H9 (cell line): ENCODE measurements at regions not wholly inside any gene's neighbourhood (a gene's known extent, or its start where the extent isn't known, plus 50 kb on each side); places are given as distances from the start of the nearest gene placed in this dataset.

Source experiments
- DNase-seq: peaks from one replicate; pipeline ENCODE4 v3.0.0-alpha.2; 2017
- H2AFZ ChIP-seq: one replicate; pipeline ENCODE4 v1.6.1; 2013; ENCODE audit warnings: mild to moderate bottlenecking, low read length, control low read depth, moderate library complexity
- H2AK5ac ChIP-seq: 2 replicates; pipeline ENCODE4 v1.6.1; 2013; ENCODE audit warnings: low read length, control low read depth, mixed read lengths; ENCODE audit not compliant: insufficient read length
- H2BK120ac ChIP-seq: one replicate; pipeline ENCODE4 v1.6.1; 2013; ENCODE audit warnings: low read depth, mild to moderate bottlenecking, low read length, control low read depth, inconsistent platforms; ENCODE audit not compliant: poor library complexity, severe bottlenecking
- H2BK12ac ChIP-seq: 2 replicates; pipeline ENCODE4 v1.6.1; 2013; ENCODE audit warnings: low read length, control low read depth, mixed read lengths, low read depth; ENCODE audit not compliant: insufficient read length
- H2BK15ac ChIP-seq: 2 replicates; pipeline ENCODE4 v1.6.1; 2013; ENCODE audit warnings: low read depth, low read length, control low read depth
- H2BK20ac ChIP-seq: one replicate; pipeline ENCODE4 v1.6.1; 2013; ENCODE audit warnings: low read depth, mild to moderate bottlenecking, low read length, control low read depth, inconsistent platforms; ENCODE audit not compliant: poor library complexity, severe bottlenecking
- H2BK5ac ChIP-seq: 2 replicates; pipeline ENCODE4 v1.6.1; 2013; ENCODE audit warnings: low read length, control low read depth, mixed read lengths; ENCODE audit not compliant: insufficient read length
- H3K14ac ChIP-seq: 2 replicates; pipeline ENCODE4 v1.6.1; 2013; ENCODE audit warnings: low read length, control low read depth; ENCODE audit not compliant: insufficient read depth
- H3K18ac ChIP-seq: 2 replicates; pipeline ENCODE4 v1.6.1; 2013; ENCODE audit warnings: low read depth, mild to moderate bottlenecking, mixed read lengths, low read length, control low read depth; ENCODE audit not compliant: insufficient read length
- H3K23ac ChIP-seq: 2 replicates; pipeline ENCODE4 v1.6.1; 2013; ENCODE audit warnings: low read length, control low read depth, mixed read lengths, low read depth; ENCODE audit not compliant: insufficient read length
- H3K23me2 ChIP-seq: 2 replicates; pipeline ENCODE4 v1.6.1; 2013; ENCODE audit warnings: low read depth, mild to moderate bottlenecking, mixed read lengths, low read length, control low read depth; ENCODE audit not compliant: insufficient read length, poor library complexity, severe bottlenecking
- H3K27ac ChIP-seq: 2 replicates; pipeline ENCODE4 v1.5.1; 2013; ENCODE audit warnings: low read length, control low read depth, mixed read lengths, low read depth; ENCODE audit not compliant: insufficient read length
- H3K27me3 ChIP-seq: 2 replicates; pipeline ENCODE4 v1.6.1; 2013; ENCODE audit warnings: low read length, control low read depth, inconsistent platforms; ENCODE audit not compliant: insufficient read depth
- H3K4ac ChIP-seq: 2 replicates; pipeline ENCODE4 v1.6.1; 2013; ENCODE audit warnings: low read depth, mild to moderate bottlenecking, control low read depth, inconsistent platforms, low read length, moderate library complexity
- H3K4me1 ChIP-seq: 2 replicates; pipeline ENCODE4 v1.6.1; 2013; ENCODE audit warnings: low read length, control low read depth, inconsistent platforms; ENCODE audit not compliant: insufficient read depth
- H3K4me2 ChIP-seq: 2 replicates; pipeline ENCODE4 v1.6.1; 2013; ENCODE audit warnings: low read length, control low read depth, mixed read lengths; ENCODE audit not compliant: insufficient read length, insufficient read depth
- H3K56ac ChIP-seq: 2 replicates; pipeline ENCODE4 v1.6.1; 2013; ENCODE audit warnings: low read depth, mild to moderate bottlenecking, mixed read lengths, low read length, control low read depth; ENCODE audit not compliant: insufficient read length
- H3K79me1 ChIP-seq: 2 replicates; pipeline ENCODE4 v1.6.1; 2013; ENCODE audit warnings: low read depth, mild to moderate bottlenecking, moderate library complexity, low read length, control low read depth, inconsistent platforms; ENCODE audit not compliant: insufficient read depth, poor library complexity, severe bottlenecking
- H3K79me2 ChIP-seq: 2 replicates; pipeline ENCODE4 v1.6.1; 2013; ENCODE audit warnings: low read length, control low read depth, inconsistent platforms; ENCODE audit not compliant: insufficient read depth
- H3K9ac ChIP-seq: 2 replicates; pipeline ENCODE4 v1.6.1; 2013; ENCODE audit warnings: low read length, control low read depth, mixed read lengths; ENCODE audit not compliant: insufficient read length; ENCODE audit errors: extremely low read depth
- H3K9me3 ChIP-seq: one replicate; pipeline ENCODE4 v1.6.1; 2013; ENCODE audit warnings: low read depth, low read length, inconsistent platforms; ENCODE audit not compliant: control insufficient read depth
- H3T11ph ChIP-seq: one replicate; pipeline ENCODE4 v1.6.1; 2013; ENCODE audit warnings: mild to moderate bottlenecking, low read length, control low read depth, inconsistent platforms
- H4K20me1 ChIP-seq: one replicate; pipeline ENCODE4 v1.6.1; 2013; ENCODE audit not compliant: control insufficient read depth, insufficient read length, insufficient read depth
- H4K5ac ChIP-seq: 2 replicates; pipeline ENCODE4 v1.6.1; 2013; ENCODE audit warnings: low read depth, mild to moderate bottlenecking, mixed read lengths, low read length, control low read depth; ENCODE audit not compliant: insufficient read length
- H4K8ac ChIP-seq: replicated peaks from 2 replicates; pipeline ENCODE4 v1.6.1; 2013; ENCODE audit warnings: low read length, control low read depth, mixed read lengths, low read depth; ENCODE audit not compliant: insufficient read length
- H4K91ac ChIP-seq: 2 replicates; pipeline ENCODE4 v1.6.1; 2013; ENCODE audit warnings: low read depth, mild to moderate bottlenecking, moderate library complexity, mixed read lengths, low read length, control low read depth; ENCODE audit not compliant: insufficient read length
- H3K27ac Mint-ChIP-seq, 3 experiments: 2 replicates in 2 of 3; 3 replicates in 1 of 3; pipeline ENCODE4 v1.8.0; 2020 to 2021; ENCODE audit warnings: mixed read lengths in 3 of 3, mild to moderate bottlenecking in 1 of 3, moderate library complexity in 1 of 3
- H3K27me3 Mint-ChIP-seq: 2 replicates; pipeline ENCODE4 v1.8.0; 2021; ENCODE audit warnings: low read depth, mild to moderate bottlenecking, moderate library complexity, mixed read lengths
- H3K36me3 Mint-ChIP-seq, 3 experiments: 2 replicates in 2 of 3; 3 replicates in 1 of 3; pipeline ENCODE4 v1.8.0; 2020 to 2021; ENCODE audit warnings: low read depth in 3 of 3, mixed read lengths in 3 of 3; ENCODE audit not compliant: insufficient read depth in 1 of 3
- H3K4me1 Mint-ChIP-seq, 2 experiments: 2 replicates each; pipeline ENCODE4 v1.8.0; 2020; ENCODE audit warnings: mixed read lengths in 2 of 2
- H3K4me3 Mint-ChIP-seq, 2 experiments: 2 replicates in 1 of 2; 3 replicates in 1 of 2; pipeline ENCODE4 v1.8.0; 2020 to 2021; ENCODE audit warnings: mild to moderate bottlenecking in 2 of 2, mixed read lengths in 2 of 2, moderate library complexity in 1 of 2
- H3K9me3 Mint-ChIP-seq, 2 experiments: 2 replicates in 1 of 2; 3 replicates in 1 of 2; pipeline ENCODE4 v1.8.0; 2020; ENCODE audit warnings: mild to moderate bottlenecking in 2 of 2, mixed read lengths in 2 of 2, moderate library complexity in 1 of 2
- WGBS: extraction: QIAGEN DNeasy Blood & Tissue Kit; methylation state at CpG from one replicate; pipeline ENCODE4 v1.1.7; 2013; ENCODE audit warnings: missing lambda C conversion rate, low lambda C conversion rate, mixed read lengths; ENCODE audit not compliant: insufficient read length; ENCODE audit errors: extremely low coverage; 5-methylcytosine and 5-hydroxymethylcytosine counted together
- TF ChIP-seq, protein P1 (sequence below): fragments of 200-600 bp; sonication (generic); conservative IDR thresholded peaks from 3 replicates; pipeline ENCODE4 v1.8.0; 2021; ENCODE audit warnings: antibody characterized with exemption, mild to moderate bottlenecking

DNA sequence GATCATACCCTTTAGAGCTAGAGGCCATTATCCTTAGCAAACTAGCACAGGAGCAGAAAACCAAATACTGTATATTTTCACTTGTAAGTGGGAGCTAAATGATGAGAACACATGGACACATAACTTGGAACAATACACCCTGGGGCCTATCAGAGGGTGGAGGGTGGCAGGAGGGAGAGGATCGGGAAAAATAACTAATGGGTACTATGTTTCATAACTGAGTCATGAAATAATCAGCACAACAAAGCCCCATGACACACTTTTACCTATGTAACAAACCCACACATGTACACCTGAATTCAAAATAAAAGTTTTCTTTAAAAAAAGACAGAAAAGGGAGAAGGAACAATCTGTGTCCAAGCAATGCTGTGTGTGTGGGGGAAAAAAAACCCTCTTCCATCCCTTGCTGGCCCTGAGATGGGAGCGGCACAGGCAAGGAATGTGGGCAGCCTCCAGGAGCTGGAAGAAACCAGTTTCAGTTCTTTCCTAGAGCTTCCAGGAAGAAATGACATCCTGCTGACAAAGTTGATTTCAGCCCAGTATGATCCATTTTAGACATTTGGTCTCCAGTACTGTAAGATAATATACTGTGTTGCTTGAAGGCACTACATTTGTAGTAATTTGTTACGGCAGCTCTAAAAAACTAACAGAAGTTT lies 458.7 kb upstream of the CNTNAP5 start:
- no peaks in the 10 kb centered on the region for H3K27me3 Mint-ChIP-seq
- Histone ChIP-seq H3K9me3 (no peaks in the 10 kb centered on the region), H4K20me1 (no peaks in the 10 kb centered on the region), H3K18ac (no peak overlapping the region), H2BK20ac (no peak overlapping the region), H3K14ac (no peak overlapping the region), H4K8ac (no peak overlapping the region), H3T11ph (no peak overlapping the region), H3K9ac (no peak overlapping the region), H3K27ac (no peak overlapping the region), H3K4ac (no peak overlapping the region), H3K23ac (no peak overlapping the region), H3K23me2 (no peaks in the 10 kb centered on the region), H4K91ac (no peak overlapping the region), H2BK5ac (no peak overlapping the region), H2BK15ac (no peak overlapping the region), H3K56ac (no peak overlapping the region), H3K4me2 (no peak overlapping the region), H3K4me1 (no peaks in the 10 kb centered on the region), H3K79me2 (no peaks in the 10 kb centered on the region), H3K27me3 (no peaks in the 10 kb centered on the region), H2AK5ac (no peak overlapping the region), H2AFZ (no peak overlapping the region), H3K79me1 (no peaks in the 10 kb centered on the region), H2BK12ac (no peak overlapping the region), H2BK120ac (no peak overlapping the region), H4K5ac (no peak overlapping the region)
- H3K27ac Mint-ChIP-seq: no peak overlapping the region
- H3K9me3 Mint-ChIP-seq: no peaks in the 10 kb centered on the region; a peak in 1 of 5 replicates
- no peaks in the 10 kb centered on the region for H3K36me3 Mint-ChIP-seq
- no peak overlapping the region for H3K4me3 Mint-ChIP-seq
- WGBS: no CpG with 5 or more reads among the region's 3 CpGs
- no peak for DNase-seq
- TF ChIP-seq, protein P1, sequence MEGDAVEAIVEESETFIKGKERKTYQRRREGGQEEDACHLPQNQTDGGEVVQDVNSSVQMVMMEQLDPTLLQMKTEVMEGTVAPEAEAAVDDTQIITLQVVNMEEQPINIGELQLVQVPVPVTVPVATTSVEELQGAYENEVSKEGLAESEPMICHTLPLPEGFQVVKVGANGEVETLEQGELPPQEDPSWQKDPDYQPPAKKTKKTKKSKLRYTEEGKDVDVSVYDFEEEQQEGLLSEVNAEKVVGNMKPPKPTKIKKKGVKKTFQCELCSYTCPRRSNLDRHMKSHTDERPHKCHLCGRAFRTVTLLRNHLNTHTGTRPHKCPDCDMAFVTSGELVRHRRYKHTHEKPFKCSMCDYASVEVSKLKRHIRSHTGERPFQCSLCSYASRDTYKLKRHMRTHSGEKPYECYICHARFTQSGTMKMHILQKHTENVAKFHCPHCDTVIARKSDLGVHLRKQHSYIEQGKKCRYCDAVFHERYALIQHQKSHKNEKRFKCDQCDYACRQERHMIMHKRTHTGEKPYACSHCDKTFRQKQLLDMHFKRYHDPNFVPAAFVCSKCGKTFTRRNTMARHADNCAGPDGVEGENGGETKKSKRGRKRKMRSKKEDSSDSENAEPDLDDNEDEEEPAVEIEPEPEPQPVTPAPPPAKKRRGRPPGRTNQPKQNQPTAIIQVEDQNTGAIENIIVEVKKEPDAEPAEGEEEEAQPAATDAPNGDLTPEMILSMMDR: no peak
- no peaks in the 10 kb centered on the region for H3K4me1 Mint-ChIP-seq
